AG04450 (cell line): ENCODE measurements at regions not wholly inside any gene's neighbourhood (a gene's known extent, or its start where the extent isn't known, plus 50 kb on each side); places are given as distances from the start of the nearest gene placed in this dataset.
A peak's percentile ranks its signal among the peaks of the same experiment; 100 is the strongest.

ENCODE experiments used
- CTCF ChIA-PET: fragments of 300-600, 350-600 bp; formaldehyde crosslinking; extraction: SDS; loops from one replicate; lab custom pipeline; 2022; ENCODE audit warnings: antibody characterized with exemption, inconsistent platforms; lab: Charles Lee
- POLR2A ChIA-PET: fragments of 350-600 bp; formaldehyde crosslinking; extraction: SDS; loops from one replicate; lab custom pipeline; 2021; ENCODE audit warnings: antibody characterized with exemption, inconsistent platforms; lab: Yijun Ruan, JAX
- DNase-seq: peaks from one replicate; pipeline ENCODE4 v3.0.0-alpha.2; 2011; ENCODE audit warnings: low read depth, low spot score
- H3K27ac ChIP-seq: one replicate; pipeline ENCODE4 v1.5.1; 2012; ENCODE audit warnings: low read depth, low read length, control low read depth
- H3K27me3 ChIP-seq: one replicate; pipeline ENCODE4 v1.6.0; 2012; ENCODE audit warnings: low read length; ENCODE audit not compliant: control insufficient read depth, insufficient read depth
- H3K4me3 ChIP-seq: 2 replicates; pipeline ENCODE4 v1.5.1; 2011; ENCODE audit warnings: mild to moderate bottlenecking, low read depth, low read length, control low read depth
- H3K9me3 ChIP-seq: 2 replicates; pipeline ENCODE4 v1.5.1; 2012; ENCODE audit warnings: low read length; ENCODE audit not compliant: control insufficient read depth, insufficient read depth
- CTCF ChIP-seq: IDR thresholded peaks from 2 replicates; pipeline ENCODE4 v1.5.1; 2011; ENCODE audit warnings: low read depth, low read length, control low read depth, inconsistent platforms

DNA sequence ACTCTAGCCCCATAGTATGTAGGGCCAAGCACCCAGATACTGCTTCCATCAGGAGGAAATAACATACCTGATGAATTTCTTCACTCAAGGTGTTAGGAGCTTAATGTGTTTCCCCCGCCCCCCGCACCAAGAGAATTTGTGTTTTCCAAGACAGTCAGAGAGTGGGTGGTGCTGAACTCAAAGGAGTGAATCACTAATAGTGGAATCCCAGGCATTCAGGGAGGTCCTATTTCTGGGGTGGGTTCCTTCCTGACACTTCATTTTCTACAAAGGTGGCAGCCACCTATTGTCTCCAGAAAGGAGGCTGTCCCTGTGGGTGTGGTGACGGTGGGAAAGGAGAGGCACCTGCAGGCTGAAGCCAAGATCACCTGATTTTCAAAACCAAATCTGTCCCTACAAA lies 50.8 kb upstream of the ELF5 start:
- ChIA-PET POLR2A (no interaction called here), CTCF (no interaction called here)
- no peak for DNase-seq
- Histone ChIP-seq H3K27ac (no peak overlapping the region), H3K4me3 (no peak overlapping the region), H3K9me3 (no peaks in the 10 kb centered on the region), H3K27me3 (peaks cover 29% of the 10 kb centered on the region)
- TF ChIP-seq CTCF, result no peak

GRCh38 chr11:34564807-34565241 lies 51.2 kb upstream of the ELF5 start:
- CTCF ChIA-PET, result no interaction called here
- TF ChIP-seq CTCF, result no peak
- no peak for DNase-seq
- H3K4me3 ChIP-seq, result no peak overlapping the region
- no peak overlapping the region for H3K27ac ChIP-seq
- H3K9me3 ChIP-seq, result no peaks in the 10 kb centered on the region
- POLR2A ChIA-PET, result no interaction called here
- H3K27me3 ChIP-seq, result peaks cover 29% of the 10 kb centered on the region

GRCh38 chr11:34565417-34566207 lies 52.0 kb upstream of the ELF5 start:
- CTCF ChIA-PET, result no interaction called here
- TF ChIP-seq CTCF, result peak; percentile 30
- H3K4me3 ChIP-seq, result no peak overlapping the region
- no peak overlapping the region for H3K27ac ChIP-seq
- POLR2A ChIA-PET, result no interaction called here
- H3K9me3 ChIP-seq, result no peaks in the 10 kb centered on the region
- H3K27me3 ChIP-seq, result peaks cover 26% of the 10 kb centered on the region
- DNase-seq, result no peak

DNA sequence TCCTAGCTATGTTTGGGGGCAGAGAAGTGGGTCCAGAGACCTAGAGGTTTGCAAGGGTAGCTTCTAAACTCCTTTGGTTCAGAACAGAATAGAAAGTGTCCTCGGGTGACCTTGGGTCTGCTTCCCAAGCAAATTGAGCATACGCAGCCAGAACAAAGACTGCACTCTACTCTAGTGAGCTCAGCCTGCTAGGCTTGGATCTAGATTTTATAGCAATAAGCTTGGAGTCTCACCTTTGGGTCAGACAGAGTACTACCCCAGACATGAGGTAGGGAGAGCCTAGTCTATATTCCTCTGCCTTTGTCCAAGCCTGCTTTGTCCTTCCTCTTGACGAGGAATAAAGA lies 52.6 kb upstream of the ELF5 start:
- ChIA-PET POLR2A (no interaction called here), CTCF (no interaction called here)
- no peaks in the 10 kb centered on the region for H3K9me3 ChIP-seq
- no peak for TF ChIP-seq CTCF
- DNase-seq, result no peak
- peaks cover 21% of the 10 kb centered on the region for H3K27me3 ChIP-seq
- H3K4me3 ChIP-seq, result no peak overlapping the region
- no peak overlapping the region for H3K27ac ChIP-seq

DNA sequence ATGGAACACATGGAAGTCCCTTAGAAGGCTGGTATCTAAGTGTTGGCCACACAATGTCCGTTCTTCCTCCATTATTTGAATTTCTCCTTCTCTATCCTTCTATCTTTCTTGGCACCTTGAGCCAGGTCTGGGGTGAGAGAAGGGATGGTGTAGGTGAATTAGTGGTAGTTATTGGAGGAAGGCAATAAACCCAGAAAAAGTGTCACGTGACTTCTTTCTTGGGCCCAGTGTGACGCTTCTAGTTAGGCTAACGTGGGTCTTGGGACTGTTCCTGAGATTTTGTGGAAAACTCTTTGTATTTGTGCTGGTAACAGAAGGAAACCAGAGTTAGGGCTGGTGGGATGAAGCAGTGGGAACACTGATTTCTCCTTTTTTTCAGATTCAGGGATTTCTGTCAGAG lies 53.1 kb upstream of the ELF5 start:
- no peak overlapping the region for H3K27ac ChIP-seq
- H3K27me3 ChIP-seq, result peaks cover 20% of the 10 kb centered on the region
- DNase-seq, result no peak
- CTCF ChIA-PET, result no interaction called here
- no peak for TF ChIP-seq CTCF
- no peak overlapping the region for H3K4me3 ChIP-seq
- no peaks in the 10 kb centered on the region for H3K9me3 ChIP-seq
- POLR2A ChIA-PET, result no interaction called here
